Breast epithelium (tissue), 4 donors: ENCODE measurements at regions not wholly inside any gene's neighbourhood (a gene's known extent, or its start where the extent isn't known, plus 50 kb on each side); places are given as distances from the start of the nearest gene placed in this dataset.

Experiments
- DNase-seq, 2 donors: peaks; one replicate each; pipeline ENCODE4 v3.0.0-alpha.2; 2019; ENCODE audit warnings: low spot score in 2 of 2
- H3K27ac ChIP-seq, 2 donors: fragments of 200-600 bp; sonication (generic) in 1 of 2; one replicate each; pipeline ENCODE4 v1.5.1; 2016 to 2019; ENCODE audit warnings: mild to moderate bottlenecking in 1 of 2
- H3K27me3 ChIP-seq, 2 donors: fragments of 200-600 bp; sonication (generic) in 1 of 2; one replicate each; pipeline versions ENCODE4 v1.5.1 to v1.6.0; 2017 to 2019; ENCODE audit warnings: control low read depth in 1 of 2, mild to moderate bottlenecking in 1 of 2
- H3K36me3 ChIP-seq: fragments of 200-600 bp; one replicate; pipeline ENCODE4 v1.5.1; 2019
- H3K4me1 ChIP-seq, 2 donors: fragments of 200-600 bp; sonication (generic); one replicate each; pipeline ENCODE4 v1.5.1; 2016 to 2019; ENCODE audit warnings: control low read depth in 1 of 2
- H3K4me3 ChIP-seq, 3 donors: fragments of 200-600 bp; sonication (generic); 1 replicate in 2 of 3; 2 replicates in 1 of 3; pipeline ENCODE4 v1.5.1; 2016 to 2019; ENCODE audit warnings: mild to moderate bottlenecking in 3 of 3, moderate library complexity in 2 of 3
- H3K9me3 ChIP-seq, 2 donors: fragments of 200-600 bp; sonication (generic) in 1 of 2; one replicate each; pipeline ENCODE4 v1.5.1; 2016 to 2019; ENCODE audit warnings: control low read depth in 1 of 2
- POLR2A ChIP-seq: fragments of 450-650 bp; IDR thresholded peaks from one replicate; pipeline ENCODE4 v1.6.1; 2016; ENCODE audit warnings: antibody characterized with exemption, mild to moderate bottlenecking, moderate library complexity
- POLR2AphosphoS5 ChIP-seq, 3 donors: sonication (generic); formaldehyde crosslinking; IDR thresholded peaks; one replicate each; pipeline ENCODE4 v1.6.1; 2017; ENCODE audit warnings: antibody characterized with exemption in 3 of 3
- intact Hi-C: fragments of 100-400 bp; cut with DNase I; formaldehyde crosslinking; loops from one replicate; pipeline ENCODE4 v1.15.1; 2023; ENCODE audit warnings: low total_unique reads
- TF ChIP-seq, protein P1 (sequence below), 3 donors: fragments of 450-650 bp; IDR thresholded peaks; one replicate each; pipeline ENCODE4 v1.5.1; 2016 to 2017; ENCODE audit warnings: antibody characterized with exemption in 3 of 3, mild to moderate bottlenecking in 3 of 3, moderate library complexity in 3 of 3

GRCh38 chr10:63751836-63752235, 230.6 kb downstream of the REEP3 start:
- Histone ChIP-seq H3K27me3 (no peaks in the 10 kb centered on the region), H3K36me3 (no peaks in the 10 kb centered on the region), H3K9me3 (no peaks in the 10 kb centered on the region), H3K4me1 (no peaks in the 10 kb centered on the region), H3K27ac (no peak overlapping the region), H3K4me3 (no peak overlapping the region)
- no peak for DNase-seq
- no peak for TF ChIP-seq POLR2AphosphoS5 (IDR thresholded peaks at IDR 0.05)
- no peak for TF ChIP-seq POLR2A
- TF ChIP-seq, protein P1, sequence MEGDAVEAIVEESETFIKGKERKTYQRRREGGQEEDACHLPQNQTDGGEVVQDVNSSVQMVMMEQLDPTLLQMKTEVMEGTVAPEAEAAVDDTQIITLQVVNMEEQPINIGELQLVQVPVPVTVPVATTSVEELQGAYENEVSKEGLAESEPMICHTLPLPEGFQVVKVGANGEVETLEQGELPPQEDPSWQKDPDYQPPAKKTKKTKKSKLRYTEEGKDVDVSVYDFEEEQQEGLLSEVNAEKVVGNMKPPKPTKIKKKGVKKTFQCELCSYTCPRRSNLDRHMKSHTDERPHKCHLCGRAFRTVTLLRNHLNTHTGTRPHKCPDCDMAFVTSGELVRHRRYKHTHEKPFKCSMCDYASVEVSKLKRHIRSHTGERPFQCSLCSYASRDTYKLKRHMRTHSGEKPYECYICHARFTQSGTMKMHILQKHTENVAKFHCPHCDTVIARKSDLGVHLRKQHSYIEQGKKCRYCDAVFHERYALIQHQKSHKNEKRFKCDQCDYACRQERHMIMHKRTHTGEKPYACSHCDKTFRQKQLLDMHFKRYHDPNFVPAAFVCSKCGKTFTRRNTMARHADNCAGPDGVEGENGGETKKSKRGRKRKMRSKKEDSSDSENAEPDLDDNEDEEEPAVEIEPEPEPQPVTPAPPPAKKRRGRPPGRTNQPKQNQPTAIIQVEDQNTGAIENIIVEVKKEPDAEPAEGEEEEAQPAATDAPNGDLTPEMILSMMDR (IDR thresholded peaks at IDR 0.05), result no peak
- intact Hi-C loops, result no loop called here

DNA sequence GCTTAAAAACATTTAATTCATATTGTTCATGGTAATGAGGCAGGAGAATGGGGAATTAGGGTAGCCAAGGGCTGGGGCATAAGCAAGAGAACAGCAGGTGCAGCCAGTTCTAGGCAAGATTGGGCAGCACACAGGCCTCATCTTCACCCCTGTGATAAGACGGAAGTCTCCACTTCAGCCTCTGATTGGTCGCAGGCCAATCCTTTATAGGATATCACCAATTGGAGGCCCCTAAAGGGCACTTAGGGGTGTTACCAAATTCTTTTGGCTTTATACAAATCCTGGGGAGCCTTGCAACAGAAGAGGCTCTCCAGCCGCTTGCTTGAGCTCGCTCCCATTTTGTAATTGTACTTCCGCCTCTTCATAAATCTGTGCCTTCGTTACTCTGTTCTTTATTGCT, 231.1 kb downstream of the REEP3 start:
- intact Hi-C loops, result no loop called here
- TF ChIP-seq, protein P1 (IDR thresholded peaks at IDR 0.05), result no peak
- no peak for TF ChIP-seq POLR2A
- no peak for TF ChIP-seq POLR2AphosphoS5 (IDR thresholded peaks at IDR 0.05)
- H3K27ac ChIP-seq, result no peak overlapping the region
- DNase-seq, result no peak
- no peaks in the 10 kb centered on the region for H3K27me3 ChIP-seq
- no peaks in the 10 kb centered on the region for H3K36me3 ChIP-seq
- H3K4me1 ChIP-seq, result no peaks in the 10 kb centered on the region
- no peak overlapping the region for H3K4me3 ChIP-seq
- H3K9me3 ChIP-seq, result no peaks in the 10 kb centered on the region

GRCh38 chr10:63753808-63754207, 232.6 kb downstream of the REEP3 start:
- no peak for DNase-seq
- intact Hi-C loops, result no loop called here
- Histone ChIP-seq H3K36me3 (no peaks in the 10 kb centered on the region), H3K9me3 (no peaks in the 10 kb centered on the region), H3K4me3 (no peak overlapping the region), H3K27me3 (no peaks in the 10 kb centered on the region), H3K27ac (no peak overlapping the region), H3K4me1 (no peaks in the 10 kb centered on the region)
- TF ChIP-seq POLR2A (no peak), POLR2AphosphoS5 (IDR thresholded peaks at IDR 0.05) (no peak)
- TF ChIP-seq, protein P1 (IDR thresholded peaks at IDR 0.05), result no peak

- no peaks in the 10 kb centered on the region for H3K9me3 ChIP-seq
- H3K27me3 ChIP-seq, result no peaks in the 10 kb centered on the region
- DNase-seq, result no peak
- TF ChIP-seq POLR2A, result no peak
- TF ChIP-seq, protein P1 (IDR thresholded peaks at IDR 0.05), result no peak
- TF ChIP-seq POLR2AphosphoS5 (IDR thresholded peaks at IDR 0.05), result no peak
- intact Hi-C loops, result no loop called here
- H3K4me3 ChIP-seq, result no peak overlapping the region
- H3K4me1 ChIP-seq, result no peaks in the 10 kb centered on the region
- no peak overlapping the region for H3K27ac ChIP-seq
- H3K36me3 ChIP-seq, result no peaks in the 10 kb centered on the region
These were observed 234.2 kb downstream of the REEP3 start for GRCh38 chr10:63755441-63755840.

- H3K9me3 ChIP-seq, result no peaks in the 10 kb centered on the region
- H3K27ac ChIP-seq, result no peak overlapping the region
- no peaks in the 10 kb centered on the region for H3K4me1 ChIP-seq
- DNase-seq, result no peak
- no peaks in the 10 kb centered on the region for H3K36me3 ChIP-seq
- H3K4me3 ChIP-seq, result no peak overlapping the region
- no peaks in the 10 kb centered on the region for H3K27me3 ChIP-seq
- intact Hi-C loops, result no loop called here
- no peak for TF ChIP-seq POLR2AphosphoS5 (IDR thresholded peaks at IDR 0.05)
- TF ChIP-seq, protein P1 (IDR thresholded peaks at IDR 0.05), result no peak
- TF ChIP-seq POLR2A, result no peak
These were observed 235.9 kb downstream of the REEP3 start for GRCh38 chr10:63757067-63757466.
